Ovary (tissue), 3 donors: ENCODE measurements at regions not wholly inside any gene's neighbourhood (a gene's known extent, or its start where the extent isn't known, plus 50 kb on each side); places are given as distances from the start of the nearest gene placed in this dataset.
"Not testable (repeated sequence)": the region's sequence is repeated elsewhere in the genome, so short reads cannot be mapped to it uniquely, and the experiment has no call there.

Source experiments
- EP300 ChIP-seq: sonication (generic); formaldehyde crosslinking; IDR thresholded peaks from one replicate; pipeline ENCODE4 v1.6.1; 2017; ENCODE audit warnings: antibody characterized with exemption
- POLR2A ChIP-seq: fragments of 450-650 bp; IDR thresholded peaks from one replicate; pipeline ENCODE4 v1.6.1; 2017; ENCODE audit warnings: antibody characterized with exemption, mild to moderate bottlenecking, moderate library complexity
- TF ChIP-seq, protein P1 (sequence below), 3 donors: fragments of 450-650 bp in 2 of 3; fragments of 200-600 bp in 1 of 3; IDR thresholded peaks; one replicate each; pipeline versions ENCODE4 v1.5.1 to v1.8.0; 2016 to 2022; ENCODE audit warnings: antibody characterized with exemption in 3 of 3, mild to moderate bottlenecking in 1 of 3
- donor health status: DM: no; HTN: no; CAD: no.

GRCh38 chr1:147061880-147062279 lies 110.4 kb downstream of the PRKAB2 start:
- TF ChIP-seq, protein P1, sequence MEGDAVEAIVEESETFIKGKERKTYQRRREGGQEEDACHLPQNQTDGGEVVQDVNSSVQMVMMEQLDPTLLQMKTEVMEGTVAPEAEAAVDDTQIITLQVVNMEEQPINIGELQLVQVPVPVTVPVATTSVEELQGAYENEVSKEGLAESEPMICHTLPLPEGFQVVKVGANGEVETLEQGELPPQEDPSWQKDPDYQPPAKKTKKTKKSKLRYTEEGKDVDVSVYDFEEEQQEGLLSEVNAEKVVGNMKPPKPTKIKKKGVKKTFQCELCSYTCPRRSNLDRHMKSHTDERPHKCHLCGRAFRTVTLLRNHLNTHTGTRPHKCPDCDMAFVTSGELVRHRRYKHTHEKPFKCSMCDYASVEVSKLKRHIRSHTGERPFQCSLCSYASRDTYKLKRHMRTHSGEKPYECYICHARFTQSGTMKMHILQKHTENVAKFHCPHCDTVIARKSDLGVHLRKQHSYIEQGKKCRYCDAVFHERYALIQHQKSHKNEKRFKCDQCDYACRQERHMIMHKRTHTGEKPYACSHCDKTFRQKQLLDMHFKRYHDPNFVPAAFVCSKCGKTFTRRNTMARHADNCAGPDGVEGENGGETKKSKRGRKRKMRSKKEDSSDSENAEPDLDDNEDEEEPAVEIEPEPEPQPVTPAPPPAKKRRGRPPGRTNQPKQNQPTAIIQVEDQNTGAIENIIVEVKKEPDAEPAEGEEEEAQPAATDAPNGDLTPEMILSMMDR (IDR thresholded peaks at IDR 0.05) = not testable (repeated sequence)
- not testable (repeated sequence) for TF ChIP-seq POLR2A, EP300
